ENCODE measurements at regions not wholly inside any gene's neighbourhood (a gene's known extent, or its start where the extent isn't known, plus 50 kb on each side); places are given as distances from the start of the nearest gene placed in this dataset.

DNA sequence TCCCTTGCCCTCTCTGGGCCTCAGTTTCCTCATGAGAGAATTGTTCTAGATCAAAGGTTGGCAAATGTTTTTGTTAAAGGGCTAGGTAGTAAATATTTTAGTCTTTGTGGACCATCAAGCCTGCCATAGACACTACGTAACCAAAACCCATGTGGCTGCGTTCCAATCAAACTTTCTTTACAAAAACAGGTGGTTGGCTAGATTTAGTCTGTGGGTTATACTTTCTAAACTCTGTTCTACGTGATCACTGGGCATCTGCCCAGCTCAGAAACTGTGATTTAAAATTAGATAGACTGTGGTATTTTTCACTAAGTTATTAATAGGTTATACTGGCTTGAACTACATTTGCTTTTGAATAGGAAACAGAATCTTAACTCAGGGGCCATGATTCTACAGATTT lies 149.8 kb upstream of the DCC start:
- Mint-ChIP-seq H3K27me3 (no peaks in the 10 kb centered on the region), H3K36me3 (ENCODE audit: low read depth) (no peaks in the 10 kb centered on the region), H3K9me3 (peaks cover 2% of the 10 kb centered on the region), H3K27ac (no peak overlapping the region), H3K4me3 (no peak overlapping the region), H3K4me1 (ENCODE audit: low read depth) (no peaks in the 10 kb centered on the region)
- H3K27ac ChIP-seq (ENCODE audit: low read depth in 1 of 2, low read length in 2 of 2) = no peak overlapping the region
- TF ChIP-seq, protein P1, sequence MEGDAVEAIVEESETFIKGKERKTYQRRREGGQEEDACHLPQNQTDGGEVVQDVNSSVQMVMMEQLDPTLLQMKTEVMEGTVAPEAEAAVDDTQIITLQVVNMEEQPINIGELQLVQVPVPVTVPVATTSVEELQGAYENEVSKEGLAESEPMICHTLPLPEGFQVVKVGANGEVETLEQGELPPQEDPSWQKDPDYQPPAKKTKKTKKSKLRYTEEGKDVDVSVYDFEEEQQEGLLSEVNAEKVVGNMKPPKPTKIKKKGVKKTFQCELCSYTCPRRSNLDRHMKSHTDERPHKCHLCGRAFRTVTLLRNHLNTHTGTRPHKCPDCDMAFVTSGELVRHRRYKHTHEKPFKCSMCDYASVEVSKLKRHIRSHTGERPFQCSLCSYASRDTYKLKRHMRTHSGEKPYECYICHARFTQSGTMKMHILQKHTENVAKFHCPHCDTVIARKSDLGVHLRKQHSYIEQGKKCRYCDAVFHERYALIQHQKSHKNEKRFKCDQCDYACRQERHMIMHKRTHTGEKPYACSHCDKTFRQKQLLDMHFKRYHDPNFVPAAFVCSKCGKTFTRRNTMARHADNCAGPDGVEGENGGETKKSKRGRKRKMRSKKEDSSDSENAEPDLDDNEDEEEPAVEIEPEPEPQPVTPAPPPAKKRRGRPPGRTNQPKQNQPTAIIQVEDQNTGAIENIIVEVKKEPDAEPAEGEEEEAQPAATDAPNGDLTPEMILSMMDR (IDR thresholded peaks at IDR 0.05) = no peak
- no peaks in the 10 kb centered on the region for H3K4me1 ChIP-seq (ENCODE audit: insufficient read depth, low read length)
- DNase-seq = no peak
- no peaks in the 10 kb centered on the region for H3K36me3 ChIP-seq (ENCODE audit: insufficient read depth, low read length)
- ChIA-PET CTCF (no interaction called here), POLR2A (no interaction called here)
- no peaks in the 10 kb centered on the region for H3K9me3 ChIP-seq (ENCODE audit: control insufficient read depth in 1 of 2, insufficient read depth in 1 of 2, low read length in 2 of 2)
- H3K4me3 ChIP-seq (ENCODE audit: low read length) = no peak overlapping the region
- no peak for ATAC-seq (ENCODE audit: poor library complexity)
- no peaks in the 10 kb centered on the region for H3K27me3 ChIP-seq (ENCODE audit: control insufficient read depth in 1 of 2, insufficient read depth in 2 of 2, low read length in 2 of 2)
- intact Hi-C loops (cut with DNase I, micrococcal nuclease) = no loop called here

DNA sequence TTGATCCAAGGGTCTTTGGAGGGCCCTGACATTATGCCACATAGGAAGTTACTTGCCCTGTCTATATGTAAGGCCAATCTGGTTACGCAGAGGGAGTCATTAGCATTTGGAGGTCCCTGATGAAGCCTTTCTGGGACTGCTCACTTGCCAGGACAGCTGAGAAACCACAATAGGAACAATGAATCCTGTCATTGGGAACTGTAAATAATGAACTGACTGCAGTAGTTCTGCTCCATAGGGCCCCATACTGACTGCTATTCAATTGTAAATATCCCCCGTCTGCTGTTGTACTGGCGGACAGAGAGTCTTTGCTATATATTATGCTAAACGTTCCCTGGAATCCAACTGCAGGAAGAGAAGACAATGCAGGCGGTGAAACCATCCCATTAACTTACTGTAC lies 149.4 kb upstream of the DCC start:
- Mint-ChIP-seq H3K4me1 (ENCODE audit: low read depth) (no peaks in the 10 kb centered on the region), H3K4me3 (no peak overlapping the region), H3K27me3 (no peaks in the 10 kb centered on the region), H3K27ac (no peak overlapping the region), H3K36me3 (ENCODE audit: low read depth) (no peaks in the 10 kb centered on the region), H3K9me3 (peaks cover 2% of the 10 kb centered on the region)
- POLR2A ChIA-PET = no interaction called here
- Histone ChIP-seq H3K4me1 (ENCODE audit: insufficient read depth, low read length) (no peaks in the 10 kb centered on the region), H3K36me3 (ENCODE audit: insufficient read depth, low read length) (no peaks in the 10 kb centered on the region), H3K9me3 (ENCODE audit: control insufficient read depth in 1 of 2, insufficient read depth in 1 of 2, low read length in 2 of 2) (no peaks in the 10 kb centered on the region), H3K27ac (ENCODE audit: low read depth in 1 of 2, low read length in 2 of 2) (no peak overlapping the region), H3K4me3 (ENCODE audit: low read length) (no peak overlapping the region), H3K27me3 (ENCODE audit: control insufficient read depth in 1 of 2, insufficient read depth in 2 of 2, low read length in 2 of 2) (no peaks in the 10 kb centered on the region)
- CTCF ChIA-PET = no interaction called here
- TF ChIP-seq, protein P1 (IDR thresholded peaks at IDR 0.05) = no peak
- intact Hi-C loops (cut with DNase I, micrococcal nuclease) = no loop called here
- DNase-seq (no peak), ATAC-seq (ENCODE audit: poor library complexity) (no peak)

DNA sequence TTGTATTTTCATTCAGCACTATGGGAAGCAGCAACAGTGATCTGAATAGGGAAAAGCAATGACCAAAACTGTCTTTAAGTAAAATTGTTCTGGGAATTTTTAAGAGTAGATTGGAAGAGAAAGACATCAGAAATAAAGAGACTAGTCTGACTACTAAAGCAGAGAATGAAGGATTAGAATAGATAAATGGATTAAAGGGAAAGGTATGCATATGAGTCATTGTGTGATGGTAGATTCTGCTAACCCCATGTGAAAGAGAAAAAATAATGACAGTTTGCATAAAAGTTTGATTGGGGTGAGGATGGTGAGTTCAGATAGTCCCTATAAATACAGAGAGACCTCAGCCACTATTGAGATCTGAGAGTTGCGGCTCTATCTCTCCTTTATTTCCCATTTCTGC lies 139.6 kb upstream of the DCC start:
- no peaks in the 10 kb centered on the region for H3K27me3 Mint-ChIP-seq
- DNase-seq = no peak
- ChIA-PET POLR2A (no interaction called here), CTCF (no interaction called here)
- no peak overlapping the region for H3K27ac Mint-ChIP-seq
- Histone ChIP-seq H3K27me3 (ENCODE audit: control insufficient read depth in 1 of 2, insufficient read depth in 2 of 2, low read length in 2 of 2) (no peaks in the 10 kb centered on the region), H3K4me1 (ENCODE audit: insufficient read depth, low read length) (no peaks in the 10 kb centered on the region), H3K27ac (ENCODE audit: low read depth in 1 of 2, low read length in 2 of 2) (no peak overlapping the region), H3K9me3 (ENCODE audit: control insufficient read depth in 1 of 2, insufficient read depth in 1 of 2, low read length in 2 of 2) (no peaks in the 10 kb centered on the region), H3K4me3 (ENCODE audit: low read length) (no peak overlapping the region), H3K36me3 (ENCODE audit: insufficient read depth, low read length) (no peaks in the 10 kb centered on the region)
- TF ChIP-seq, protein P1 (IDR thresholded peaks at IDR 0.05) = no peak
- H3K4me3 Mint-ChIP-seq = no peak overlapping the region
- H3K36me3 Mint-ChIP-seq (ENCODE audit: low read depth) = no peaks in the 10 kb centered on the region
- H3K4me1 Mint-ChIP-seq (ENCODE audit: low read depth) = no peaks in the 10 kb centered on the region
- intact Hi-C loops (cut with DNase I, micrococcal nuclease) = no loop called here
- ATAC-seq (ENCODE audit: poor library complexity) = no peak
- peaks cover 3% of the 10 kb centered on the region for H3K9me3 Mint-ChIP-seq

Data from CD4-positive, alpha-beta T cell (primary cell).